ENCODE measurements at regions not wholly inside any gene's neighbourhood (a gene's known extent, or its start where the extent isn't known, plus 50 kb on each side); places are given as distances from the start of the nearest gene placed in this dataset.

GRCh38 chr7:12481722-12482121 lies 78.1 kb upstream of the VWDE start:
- TF ChIP-seq POLR2A (IDR thresholded peaks at IDR 0.05) (no peak), CTCF (IDR thresholded peaks at IDR 0.05) (no peak), POLR2AphosphoS5 (IDR thresholded peaks at IDR 0.05) (no peak), EP300 (IDR thresholded peaks at IDR 0.05) (no peak)

All from suprapubic skin (tissue), 4 donors.